Spleen (tissue), 7 donors: ENCODE measurements at regions not wholly inside any gene's neighbourhood (a gene's known extent, or its start where the extent isn't known, plus 50 kb on each side); places are given as distances from the start of the nearest gene placed in this dataset.

Experiments used
- POLR2AphosphoS5 ChIP-seq, 3 donors: sonication (generic); formaldehyde crosslinking; IDR thresholded peaks; one replicate each; pipeline ENCODE4 v1.5.1; 2017; ENCODE audit warnings: antibody characterized with exemption in 3 of 3
- TF ChIP-seq, protein P1 (sequence below), 11 experiments: fragments of 200-600 bp in 7 of 11; fragments of 450-650 bp in 4 of 11; sonication (generic) in 4 of 11; IDR thresholded peaks in 8 of 11; conservative IDR thresholded peaks in 3 of 11; 1 replicate in 7 of 11; 2 replicates in 4 of 11; pipeline versions ENCODE4 v1.4.0 to v1.8.0; 2016 to 2021; ENCODE audit warnings: antibody characterized with exemption in 11 of 11, inconsistent platforms in 4 of 11, mild to moderate bottlenecking in 1 of 11
- donor health status: DM: no; HTN: no; CAD: no; lungs with moderate emphysema.
- donor health status: DM: no; HTN: no; CAD: no.
- donor health status: DM: no; HTN: no; CAD: no.

GRCh38 chr2:156908825-156909224, 348.7 kb upstream of the GALNT5 start:
- TF ChIP-seq POLR2AphosphoS5 (IDR thresholded peaks at IDR 0.05), result no peak
- TF ChIP-seq, protein P1, sequence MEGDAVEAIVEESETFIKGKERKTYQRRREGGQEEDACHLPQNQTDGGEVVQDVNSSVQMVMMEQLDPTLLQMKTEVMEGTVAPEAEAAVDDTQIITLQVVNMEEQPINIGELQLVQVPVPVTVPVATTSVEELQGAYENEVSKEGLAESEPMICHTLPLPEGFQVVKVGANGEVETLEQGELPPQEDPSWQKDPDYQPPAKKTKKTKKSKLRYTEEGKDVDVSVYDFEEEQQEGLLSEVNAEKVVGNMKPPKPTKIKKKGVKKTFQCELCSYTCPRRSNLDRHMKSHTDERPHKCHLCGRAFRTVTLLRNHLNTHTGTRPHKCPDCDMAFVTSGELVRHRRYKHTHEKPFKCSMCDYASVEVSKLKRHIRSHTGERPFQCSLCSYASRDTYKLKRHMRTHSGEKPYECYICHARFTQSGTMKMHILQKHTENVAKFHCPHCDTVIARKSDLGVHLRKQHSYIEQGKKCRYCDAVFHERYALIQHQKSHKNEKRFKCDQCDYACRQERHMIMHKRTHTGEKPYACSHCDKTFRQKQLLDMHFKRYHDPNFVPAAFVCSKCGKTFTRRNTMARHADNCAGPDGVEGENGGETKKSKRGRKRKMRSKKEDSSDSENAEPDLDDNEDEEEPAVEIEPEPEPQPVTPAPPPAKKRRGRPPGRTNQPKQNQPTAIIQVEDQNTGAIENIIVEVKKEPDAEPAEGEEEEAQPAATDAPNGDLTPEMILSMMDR (IDR thresholded peaks at IDR 0.05 in 8 of 11, conservative IDR thresholded peaks at IDR 0.05 in 3 of 11), result no peak
